Astrocyte (in vitro differentiated cells and primary cell): ENCODE measurements at regions not wholly inside any gene's neighbourhood (a gene's known extent, or its start where the extent isn't known, plus 50 kb on each side); places are given as distances from the start of the nearest gene placed in this dataset.

Experiments
- DNase-seq: peaks from one replicate; pipeline ENCODE4 v3.0.0-alpha.2; 2010; ENCODE audit warnings: low read depth
- FAIRE-seq: peaks from 2 replicates; lab custom pipeline; 2011; peaks lifted over from hg19 to GRCh38; lab: Jason Lieb, UNC
- H2AFZ ChIP-seq: 2 replicates; pipeline ENCODE4 v1.6.0; 2012; ENCODE audit warnings: low read depth, low read length, inconsistent platforms
- H3K27ac ChIP-seq: 2 replicates; pipeline ENCODE4 v1.5.1; 2011; ENCODE audit warnings: low read depth, low read length, inconsistent platforms
- H3K27me3 ChIP-seq: 2 replicates; pipeline ENCODE4 v1.6.0; 2011; ENCODE audit warnings: low read length, inconsistent platforms; ENCODE audit not compliant: insufficient read depth
- H3K36me3 ChIP-seq: 2 replicates; pipeline ENCODE4 v1.5.1; 2011; ENCODE audit warnings: low read length, inconsistent platforms; ENCODE audit not compliant: insufficient read depth
- H3K4me1 ChIP-seq: 2 replicates; pipeline ENCODE4 v1.5.1; 2011; ENCODE audit warnings: low read length, inconsistent platforms; ENCODE audit not compliant: insufficient read depth
- H3K4me2 ChIP-seq: 2 replicates; pipeline ENCODE4 v1.6.0; 2012; ENCODE audit warnings: low read length, inconsistent platforms
- H3K4me3 ChIP-seq: 2 replicates; pipeline ENCODE4 v1.5.1; 2011; ENCODE audit warnings: low read depth, mild to moderate bottlenecking, low read length, inconsistent platforms; ENCODE audit not compliant: insufficient read depth
- H3K79me2 ChIP-seq: 2 replicates; pipeline ENCODE4 v1.6.0; 2012; ENCODE audit warnings: mild to moderate bottlenecking, low read length, inconsistent platforms; ENCODE audit not compliant: insufficient read depth
- H3K9ac ChIP-seq: 2 replicates; pipeline ENCODE4 v1.6.0; 2012; ENCODE audit warnings: mild to moderate bottlenecking, low read length, inconsistent platforms
- H3K9me3 ChIP-seq: 2 replicates; pipeline ENCODE4 v1.5.1; 2012; ENCODE audit warnings: low read depth, mild to moderate bottlenecking, low read length, inconsistent platforms; ENCODE audit not compliant: insufficient read depth
- H4K20me1 ChIP-seq: 2 replicates; pipeline ENCODE4 v1.6.0; 2012; ENCODE audit warnings: low read length, inconsistent platforms; ENCODE audit not compliant: insufficient read depth
- H3K27ac Mint-ChIP-seq: one replicate; pipeline ENCODE4 v1.8.0; 2021; ENCODE audit warnings: mild to moderate bottlenecking, mixed read lengths; ENCODE audit not compliant: unreplicated experiment
- H3K27me3 Mint-ChIP-seq: one replicate; pipeline ENCODE4 v1.8.0; 2021; ENCODE audit warnings: low read depth, mixed read lengths; ENCODE audit not compliant: unreplicated experiment
- H3K36me3 Mint-ChIP-seq: one replicate; pipeline ENCODE4 v1.8.0; 2021; ENCODE audit warnings: low read depth, mixed read lengths; ENCODE audit not compliant: unreplicated experiment
- H3K4me1 Mint-ChIP-seq: one replicate; pipeline ENCODE4 v1.8.0; 2021; ENCODE audit warnings: low read depth, mixed read lengths; ENCODE audit not compliant: unreplicated experiment
- H3K4me3 Mint-ChIP-seq: one replicate; pipeline ENCODE4 v1.8.0; 2021; ENCODE audit warnings: mild to moderate bottlenecking, moderate library complexity, mixed read lengths; ENCODE audit not compliant: unreplicated experiment
- H3K9me3 Mint-ChIP-seq: one replicate; pipeline ENCODE4 v1.8.0; 2021; ENCODE audit warnings: mild to moderate bottlenecking, mixed read lengths; ENCODE audit not compliant: unreplicated experiment
- EZH2 ChIP-seq: IDR thresholded peaks from 2 replicates; pipeline ENCODE4 v1.6.1; 2012; ENCODE audit warnings: mild to moderate bottlenecking, low read length, inconsistent platforms; ENCODE audit not compliant: insufficient read depth
- TF ChIP-seq, protein P1 (sequence below): IDR thresholded peaks from 2 replicates; pipeline ENCODE4 v1.5.1; 2011; ENCODE audit warnings: low read depth, mild to moderate bottlenecking, inconsistent platforms, low read length, moderate library complexity; ENCODE audit not compliant: insufficient read depth

DNA sequence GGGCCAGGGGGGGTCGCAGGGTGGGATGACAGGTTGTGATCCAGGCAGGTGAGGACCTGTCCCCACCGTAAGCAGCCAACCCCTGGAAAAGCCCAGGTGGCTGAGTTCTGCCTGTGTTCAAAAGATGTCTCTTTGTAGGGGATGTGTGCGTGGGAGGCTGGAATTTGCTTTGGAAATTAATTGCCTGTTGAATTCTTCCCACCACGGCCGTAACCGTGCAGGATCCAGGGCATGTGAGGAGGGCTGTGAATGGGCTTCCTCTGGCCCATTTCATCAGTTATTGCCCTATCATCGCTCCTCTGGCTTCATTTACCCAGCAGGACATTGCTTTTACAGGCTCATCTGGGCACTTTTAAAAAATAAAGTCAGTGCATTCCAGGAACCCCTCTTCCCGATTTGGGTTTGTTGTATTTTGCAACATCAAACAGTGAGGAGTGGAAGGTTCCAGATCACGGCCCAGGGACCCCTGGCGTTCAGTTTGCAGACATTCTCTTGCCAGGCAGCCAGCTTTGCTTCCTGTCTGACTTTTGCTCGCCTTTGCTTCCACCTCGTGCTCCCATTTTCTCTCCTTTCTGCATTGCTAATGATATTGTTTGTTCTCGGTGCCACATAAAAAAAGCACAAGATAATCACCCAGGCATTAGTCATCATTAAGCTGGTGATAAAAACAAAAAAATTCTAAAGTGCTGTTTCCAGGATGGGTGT is 1306.6 kb downstream of the BRD1 start:
- no peaks in the 10 kb centered on the region for H3K9me3 Mint-ChIP-seq

DNA sequence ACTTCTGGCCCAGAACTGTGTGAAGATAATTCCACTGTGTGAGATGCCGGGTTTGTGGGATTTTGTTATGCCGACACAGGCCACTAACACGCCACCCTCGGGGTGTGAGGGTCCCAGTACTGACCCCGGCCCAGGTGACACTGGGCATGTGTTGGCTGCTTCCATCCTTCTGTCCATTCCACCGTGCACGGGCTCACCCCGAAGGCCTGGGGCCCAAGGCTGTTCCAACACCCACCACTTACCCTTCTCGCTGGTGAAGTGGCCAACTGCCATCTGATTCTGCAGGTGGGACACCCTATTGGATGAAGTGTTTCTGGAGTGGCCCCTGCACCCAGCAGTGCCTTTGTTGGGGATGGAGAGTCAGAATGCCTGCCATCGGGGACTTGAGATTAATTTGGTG is 1307.5 kb downstream of the BRD1 start:
- TF ChIP-seq EZH2: no peak
- TF ChIP-seq, protein P1, sequence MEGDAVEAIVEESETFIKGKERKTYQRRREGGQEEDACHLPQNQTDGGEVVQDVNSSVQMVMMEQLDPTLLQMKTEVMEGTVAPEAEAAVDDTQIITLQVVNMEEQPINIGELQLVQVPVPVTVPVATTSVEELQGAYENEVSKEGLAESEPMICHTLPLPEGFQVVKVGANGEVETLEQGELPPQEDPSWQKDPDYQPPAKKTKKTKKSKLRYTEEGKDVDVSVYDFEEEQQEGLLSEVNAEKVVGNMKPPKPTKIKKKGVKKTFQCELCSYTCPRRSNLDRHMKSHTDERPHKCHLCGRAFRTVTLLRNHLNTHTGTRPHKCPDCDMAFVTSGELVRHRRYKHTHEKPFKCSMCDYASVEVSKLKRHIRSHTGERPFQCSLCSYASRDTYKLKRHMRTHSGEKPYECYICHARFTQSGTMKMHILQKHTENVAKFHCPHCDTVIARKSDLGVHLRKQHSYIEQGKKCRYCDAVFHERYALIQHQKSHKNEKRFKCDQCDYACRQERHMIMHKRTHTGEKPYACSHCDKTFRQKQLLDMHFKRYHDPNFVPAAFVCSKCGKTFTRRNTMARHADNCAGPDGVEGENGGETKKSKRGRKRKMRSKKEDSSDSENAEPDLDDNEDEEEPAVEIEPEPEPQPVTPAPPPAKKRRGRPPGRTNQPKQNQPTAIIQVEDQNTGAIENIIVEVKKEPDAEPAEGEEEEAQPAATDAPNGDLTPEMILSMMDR: no peak
- Mint-ChIP-seq H3K9me3 (no peaks in the 10 kb centered on the region), H3K4me1 (no peaks in the 10 kb centered on the region), H3K36me3 (peaks cover 6% of the 10 kb centered on the region), H3K27me3 (peaks cover 10% of the 10 kb centered on the region), H3K27ac (no peak overlapping the region), H3K4me3 (no peak overlapping the region)
- Histone ChIP-seq H4K20me1 (no peaks in the 10 kb centered on the region), H3K36me3 (no peaks in the 10 kb centered on the region), H2AFZ (no peak overlapping the region), H3K79me2 (no peaks in the 10 kb centered on the region), H3K27me3 (no peaks in the 10 kb centered on the region), H3K4me1 (no peaks in the 10 kb centered on the region), H3K4me3 (no peak overlapping the region), H3K9me3 (no peaks in the 10 kb centered on the region), H3K4me2 (no peak overlapping the region), H3K9ac (no peak overlapping the region), H3K27ac (no peak overlapping the region)
- FAIRE-seq (no peak), DNase-seq (no peak)

More for the DNA sequence above, 1306.6 kb downstream of the BRD1 start:
- Histone ChIP-seq H3K4me3 (no peak overlapping the region), H3K27me3 (no peaks in the 10 kb centered on the region), H3K36me3 (no peaks in the 10 kb centered on the region), H3K79me2 (no peaks in the 10 kb centered on the region), H3K9me3 (no peaks in the 10 kb centered on the region), H3K4me1 (no peaks in the 10 kb centered on the region), H2AFZ (no peak overlapping the region), H3K4me2 (peak overlapping the region; percentile 10), H3K9ac (no peak overlapping the region), H3K27ac (no peak overlapping the region), H4K20me1 (no peaks in the 10 kb centered on the region)
- TF ChIP-seq, protein P1: peak; percentile 11
- no peak for TF ChIP-seq EZH2
- no peak overlapping the region for H3K4me3 Mint-ChIP-seq
- peaks cover 14% of the 10 kb centered on the region for H3K27me3 Mint-ChIP-seq
- FAIRE-seq (no peak), DNase-seq (peak; percentile 10)
- no peak overlapping the region for H3K27ac Mint-ChIP-seq
- H3K36me3 Mint-ChIP-seq: peaks cover 6% of the 10 kb centered on the region
- no peaks in the 10 kb centered on the region for H3K4me1 Mint-ChIP-seq
